GM13976 (cell line): ENCODE measurements at regions not wholly inside any gene's neighbourhood (a gene's known extent, or its start where the extent isn't known, plus 50 kb on each side); places are given as distances from the start of the nearest gene placed in this dataset.

ENCODE experiments used
- DNase-seq: peaks from one replicate; pipeline ENCODE4 v3.0.0; 2012; ENCODE audit warnings: low spot score
- CTCF ChIP-seq: IDR thresholded peaks from 2 replicates; pipeline ENCODE4 v1.5.1; 2012; ENCODE audit warnings: borderline replicate concordance, mild to moderate bottlenecking; ENCODE audit not compliant: insufficient read depth; ENCODE audit errors: extremely low read depth, missing control alignments, control extremely low read depth
- in situ Hi-C: fragments of 300-500 bp; cut with MboI; formaldehyde crosslinking; loops from one replicate; pipeline ENCODE4 v1.12.0; 2022; ENCODE audit warnings: low sequenced_read_pairs, mixed read lengths, inconsistent platforms; ENCODE audit not compliant: unreplicated experiment

DNA sequence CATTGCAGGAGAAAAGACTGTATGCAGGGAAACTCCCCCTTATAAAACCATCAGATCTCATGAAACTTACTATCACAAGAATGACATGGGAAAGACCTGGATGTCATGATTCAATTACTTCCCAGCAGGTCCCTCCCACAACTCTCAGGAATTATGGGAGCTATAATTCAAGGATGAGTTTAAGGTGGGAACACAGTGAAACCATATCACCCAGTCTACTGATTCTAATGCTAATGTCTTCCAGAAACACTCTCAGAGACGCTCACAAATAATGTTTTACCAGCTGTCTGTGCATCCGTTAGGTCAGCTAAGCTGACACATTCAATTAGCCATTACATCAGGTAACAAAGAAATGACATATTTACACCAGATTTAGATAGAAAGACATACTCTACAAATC lies 637.9 kb downstream of the NLGN4Y start:
- no peak for DNase-seq
- TF ChIP-seq CTCF, result no peak
- in situ Hi-C loops, result no loop called here

- in situ Hi-C loops, result no loop called here
- no peak for DNase-seq
- TF ChIP-seq CTCF, result no peak
These were observed 655.6 kb downstream of the NLGN4Y start for GRCh38 chrY:15179890-15180289.

GRCh38 chrY:15229056-15229455 lies 704.7 kb downstream of the NLGN4Y start:
- in situ Hi-C loops, result no loop called here
- no peak for TF ChIP-seq CTCF
- no peak for DNase-seq

- in situ Hi-C loops, result no loop called here
- no peak for DNase-seq
- no peak for TF ChIP-seq CTCF
These were observed 715.3 kb downstream of the NLGN4Y start for GRCh38 chrY:15239596-15240132.

DNA sequence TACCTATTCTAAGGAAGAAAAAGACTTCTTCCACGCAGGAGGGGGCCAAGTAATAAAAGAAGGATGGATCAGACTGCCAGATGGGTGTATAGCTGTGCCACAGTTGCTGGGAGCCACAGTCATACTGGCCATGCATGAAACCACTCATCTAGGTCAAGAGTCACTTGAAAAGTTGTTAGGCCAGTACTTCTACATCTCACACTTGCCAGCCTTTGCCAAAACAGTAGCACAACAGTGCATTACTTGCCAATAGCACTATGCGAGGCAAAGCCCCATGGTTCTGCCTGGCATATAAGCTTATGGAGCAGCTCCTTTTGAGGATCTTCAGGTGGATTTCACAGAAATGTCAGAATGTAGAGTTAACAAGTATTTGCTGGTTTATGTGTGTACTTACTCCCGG lies 735.0 kb downstream of the NLGN4Y start:
- DNase-seq, result no peak
- TF ChIP-seq CTCF, result no peak
- in situ Hi-C loops, result no loop called here

DNA sequence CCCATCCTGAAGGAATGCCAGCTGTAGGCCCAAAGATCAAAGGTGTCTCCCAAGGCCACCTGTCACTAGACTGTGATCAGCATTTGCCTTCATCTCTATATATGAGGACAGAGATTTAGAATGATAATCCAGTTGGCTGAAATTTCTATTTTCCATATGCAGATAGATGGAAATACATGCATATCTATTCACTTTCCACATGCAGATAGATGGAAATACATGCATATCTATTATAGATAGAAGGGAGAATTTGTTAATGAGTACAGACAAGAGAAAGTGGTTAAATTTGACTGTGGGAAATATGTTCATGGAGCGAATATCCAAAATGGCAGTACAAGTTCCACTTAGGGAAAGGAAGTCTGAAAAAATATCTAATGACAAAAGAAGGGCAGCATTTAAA lies 762.2 kb downstream of the NLGN4Y start:
- in situ Hi-C loops, result no loop called here
- no peak for DNase-seq
- TF ChIP-seq CTCF, result no peak

- in situ Hi-C loops, result no loop called here
- DNase-seq, result no peak
These were observed 765.5 kb downstream of the NLGN4Y start for GRCh38 chrY:15289821-15290220.

More at GRCh38 chrY:15289821-15290220, 765.5 kb downstream of the NLGN4Y start:
- no peak for TF ChIP-seq CTCF
